ENCODE measurements at regions not wholly inside any gene's neighbourhood (a gene's known extent, or its start where the extent isn't known, plus 50 kb on each side); places are given as distances from the start of the nearest gene placed in this dataset.
"Not testable (repeated sequence)": the region's sequence is repeated elsewhere in the genome, so short reads cannot be mapped to it uniquely, and the experiment has no call there.

DNA sequence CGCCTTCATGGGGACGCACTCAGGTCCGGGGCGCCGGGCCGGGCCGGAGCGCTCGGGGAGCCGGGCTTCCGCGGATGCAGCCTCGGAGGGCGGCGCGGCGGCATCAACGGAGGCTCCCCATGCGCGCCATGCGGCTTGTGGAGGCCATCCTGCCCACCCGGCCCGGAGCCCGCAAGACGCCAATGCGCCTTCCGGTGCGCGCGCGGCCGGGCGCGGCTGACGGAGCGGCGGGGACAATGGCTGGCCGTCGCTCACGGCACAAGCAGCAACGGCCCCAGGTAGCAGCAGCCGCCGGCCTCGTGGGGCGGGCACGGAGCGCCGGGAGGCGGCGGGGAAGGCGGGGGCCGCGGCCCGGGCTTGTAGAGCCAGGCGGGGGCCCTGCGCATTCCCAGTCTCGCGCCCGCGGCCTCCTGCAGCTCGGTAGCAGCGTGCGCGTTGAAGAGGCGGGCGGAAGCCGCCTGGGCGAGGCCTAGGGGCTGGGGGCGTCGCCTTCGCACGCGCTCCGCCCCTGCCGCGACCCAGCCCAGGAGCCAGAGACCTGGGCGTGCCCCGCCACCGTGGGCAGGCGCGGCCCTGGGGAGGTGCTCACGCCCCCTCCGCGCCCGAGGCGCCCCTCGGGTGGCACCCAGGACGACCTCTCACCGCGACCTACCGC, 168.6 kb upstream of the PRKX start:
- DNase-seq, result not testable (repeated sequence)

DNA sequence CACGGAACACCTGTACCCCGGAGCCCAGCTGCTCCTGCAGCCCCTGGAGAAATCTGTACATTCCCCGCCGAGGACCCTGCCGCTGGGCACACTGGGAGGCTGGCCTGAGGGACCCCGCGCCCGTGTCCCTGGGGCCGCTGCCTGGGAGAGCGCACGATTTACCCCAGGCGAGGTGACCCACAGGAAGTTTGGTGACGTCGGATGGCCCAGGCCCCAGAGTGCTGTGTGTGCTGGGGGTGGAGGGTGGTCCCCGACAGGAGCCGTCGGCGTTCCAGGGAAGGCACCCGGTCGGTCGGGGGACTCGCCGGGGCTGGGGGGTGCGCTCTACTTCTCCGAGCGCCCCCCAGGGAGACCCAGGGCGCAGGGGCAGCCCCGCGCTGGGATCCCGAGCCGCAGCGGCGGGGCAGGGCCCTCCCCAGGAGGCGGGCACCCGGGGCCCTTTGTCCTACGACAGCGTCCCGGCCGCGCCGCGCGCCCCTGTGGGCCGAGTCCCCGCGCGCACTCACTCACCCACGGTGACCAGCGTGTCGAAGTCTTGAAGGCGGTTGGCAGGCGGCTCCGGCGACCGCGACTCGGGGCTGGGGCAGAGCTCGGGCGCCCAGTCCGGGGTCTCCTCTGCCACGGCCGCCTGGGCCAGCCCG, 167.9 kb upstream of the PRKX start:
- DNase-seq, result not testable (repeated sequence)

DNA sequence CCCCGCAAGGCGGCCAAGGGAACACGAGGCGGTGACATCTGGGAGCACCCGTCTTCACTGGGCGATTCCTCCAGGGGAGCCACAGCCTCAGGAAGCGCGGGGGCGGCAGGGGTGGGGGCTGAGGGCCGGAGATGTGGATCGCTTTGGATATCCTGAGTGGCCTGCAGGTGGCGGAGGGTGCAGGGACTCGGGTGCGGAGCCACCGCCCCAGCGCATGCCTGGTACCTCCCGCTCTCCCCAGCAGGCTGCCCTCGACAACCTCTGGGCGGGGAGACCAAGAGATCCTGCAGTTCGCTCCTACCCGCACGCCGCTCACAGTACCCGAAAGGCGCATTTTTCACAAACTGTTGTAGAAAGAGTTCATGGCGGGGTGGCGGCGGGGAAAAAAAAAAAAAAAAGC, 162.9 kb upstream of the PRKX start:
- not testable (repeated sequence) for DNase-seq

DNA sequence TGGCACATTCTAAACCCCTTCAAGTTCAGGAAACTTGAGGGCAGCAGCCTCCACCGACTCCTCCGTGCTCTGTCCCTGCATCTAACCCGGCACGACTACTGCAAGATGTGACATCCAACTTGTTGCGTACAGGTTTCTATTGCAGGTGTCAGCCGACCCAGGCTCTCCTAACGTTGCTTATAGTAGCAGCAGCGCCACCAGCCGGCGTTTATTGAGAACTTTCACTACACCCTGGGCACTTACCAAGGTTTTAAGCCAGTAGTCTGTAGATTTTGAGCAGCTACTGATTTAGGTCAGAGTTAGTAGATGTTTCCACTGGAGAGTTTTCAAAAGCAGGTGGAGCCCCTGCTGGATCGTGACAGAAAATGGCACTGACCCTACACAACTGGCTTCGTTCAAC, 162.2 kb upstream of the PRKX start:
- DNase-seq, result not testable (repeated sequence)

DNA sequence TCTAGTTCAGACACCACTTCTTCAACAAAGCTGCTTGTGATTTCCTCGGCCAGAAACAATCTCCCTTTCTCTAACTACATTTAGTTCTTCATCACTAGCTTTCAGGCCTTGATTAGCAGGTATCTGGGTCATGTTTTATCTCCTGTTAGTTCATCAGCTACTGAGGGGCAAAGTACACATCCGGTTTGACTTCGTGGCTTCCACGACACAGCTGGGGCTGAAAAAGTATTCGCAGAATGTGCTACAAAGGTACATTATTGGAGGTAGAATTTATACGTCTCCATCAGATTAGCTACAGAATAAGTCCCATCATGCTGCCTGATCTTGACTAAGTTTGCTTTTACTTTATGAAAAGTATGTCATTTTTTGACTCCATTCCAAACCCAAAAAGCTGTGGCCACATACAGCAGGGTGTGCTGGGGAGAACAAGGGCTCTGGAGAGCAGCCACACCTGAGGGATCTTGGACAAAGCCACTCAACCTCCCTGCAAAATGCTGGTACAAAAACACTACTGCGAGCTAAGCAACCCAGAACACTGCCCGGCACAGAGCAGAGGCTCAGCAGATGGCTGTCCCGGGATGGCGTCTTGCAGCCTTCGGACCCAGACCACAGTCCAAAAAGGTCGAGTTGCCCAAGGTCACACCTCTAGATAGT, 158.9 kb upstream of the PRKX start:
- DNase-seq, result peak in 1 of 2 donors; percentile 0

DNA sequence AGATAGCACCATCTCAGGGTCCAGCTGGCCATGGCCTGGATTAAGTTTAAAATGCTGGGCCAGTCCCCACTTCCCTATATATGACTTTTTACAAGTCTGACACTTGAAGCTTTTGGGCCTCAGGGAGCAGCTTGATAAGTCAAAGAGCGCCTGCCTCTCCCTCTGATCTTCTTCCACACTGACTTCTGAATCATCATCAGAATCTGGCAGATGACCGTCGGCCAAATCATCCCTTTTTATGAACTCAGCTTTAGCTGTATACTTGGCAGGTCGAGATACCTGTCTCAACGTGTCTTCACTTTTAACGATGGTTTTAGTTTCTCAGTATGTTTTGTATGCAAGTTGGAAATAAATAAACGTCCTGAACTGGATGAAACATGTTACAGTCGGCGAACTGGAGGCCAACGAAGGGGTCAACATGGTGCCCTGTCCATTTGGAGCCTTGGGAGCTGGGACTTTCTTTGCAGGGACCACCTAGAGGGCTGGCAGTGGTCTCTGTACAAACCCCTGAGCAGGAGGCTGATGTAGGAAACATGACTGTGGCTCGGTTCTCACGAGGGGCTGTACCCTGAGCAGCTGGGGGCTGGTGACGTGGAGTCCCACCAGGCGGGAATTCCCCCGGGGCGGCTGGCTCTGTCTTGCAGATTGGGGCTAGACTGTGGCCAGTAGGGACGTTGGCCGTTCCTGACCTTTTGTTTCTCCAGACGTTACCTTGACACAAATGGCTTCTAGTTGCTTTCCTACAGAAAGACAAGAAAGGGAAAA, 153.8 kb upstream of the PRKX start:
- not testable (repeated sequence) for DNase-seq

DNA sequence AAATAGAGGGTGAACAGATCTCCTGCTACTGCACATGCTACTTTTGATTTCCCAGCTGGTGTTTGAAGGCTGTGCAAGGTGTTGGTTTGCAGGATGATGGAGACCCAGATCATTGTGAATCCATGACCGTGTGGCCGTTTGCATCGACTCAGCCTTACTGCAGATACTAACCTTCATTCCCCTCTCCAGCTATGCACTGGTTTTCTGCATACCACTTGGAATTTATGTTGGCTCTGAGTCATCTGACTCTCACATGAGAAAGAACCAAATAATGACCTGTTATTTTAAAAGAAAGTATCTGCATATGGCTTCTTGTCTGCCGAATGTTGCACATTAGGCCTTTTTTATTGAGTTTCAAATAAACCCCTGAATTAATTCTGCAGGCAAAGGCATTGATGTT, 144.9 kb upstream of the PRKX start:
- DNase-seq, result not testable (repeated sequence)

DNA sequence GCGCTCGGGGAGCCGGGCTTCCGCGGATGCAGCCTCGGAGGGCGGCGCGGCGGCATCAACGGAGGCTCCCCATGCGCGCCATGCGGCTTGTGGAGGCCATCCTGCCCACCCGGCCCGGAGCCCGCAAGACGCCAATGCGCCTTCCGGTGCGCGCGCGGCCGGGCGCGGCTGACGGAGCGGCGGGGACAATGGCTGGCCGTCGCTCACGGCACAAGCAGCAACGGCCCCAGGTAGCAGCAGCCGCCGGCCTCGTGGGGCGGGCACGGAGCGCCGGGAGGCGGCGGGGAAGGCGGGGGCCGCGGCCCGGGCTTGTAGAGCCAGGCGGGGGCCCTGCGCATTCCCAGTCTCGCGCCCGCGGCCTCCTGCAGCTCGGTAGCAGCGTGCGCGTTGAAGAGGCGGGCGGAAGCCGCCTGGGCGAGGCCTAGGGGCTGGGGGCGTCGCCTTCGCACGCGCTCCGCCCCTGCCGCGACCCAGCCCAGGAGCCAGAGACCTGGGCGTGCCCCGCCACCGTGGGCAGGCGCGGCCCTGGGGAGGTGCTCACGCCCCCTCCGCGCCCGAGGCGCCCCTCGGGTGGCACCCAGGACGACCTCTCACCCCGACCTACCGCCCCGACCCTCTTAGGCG, 130.2 kb upstream of the PRKX start:
- DNase-seq, result not testable (repeated sequence)

DNA sequence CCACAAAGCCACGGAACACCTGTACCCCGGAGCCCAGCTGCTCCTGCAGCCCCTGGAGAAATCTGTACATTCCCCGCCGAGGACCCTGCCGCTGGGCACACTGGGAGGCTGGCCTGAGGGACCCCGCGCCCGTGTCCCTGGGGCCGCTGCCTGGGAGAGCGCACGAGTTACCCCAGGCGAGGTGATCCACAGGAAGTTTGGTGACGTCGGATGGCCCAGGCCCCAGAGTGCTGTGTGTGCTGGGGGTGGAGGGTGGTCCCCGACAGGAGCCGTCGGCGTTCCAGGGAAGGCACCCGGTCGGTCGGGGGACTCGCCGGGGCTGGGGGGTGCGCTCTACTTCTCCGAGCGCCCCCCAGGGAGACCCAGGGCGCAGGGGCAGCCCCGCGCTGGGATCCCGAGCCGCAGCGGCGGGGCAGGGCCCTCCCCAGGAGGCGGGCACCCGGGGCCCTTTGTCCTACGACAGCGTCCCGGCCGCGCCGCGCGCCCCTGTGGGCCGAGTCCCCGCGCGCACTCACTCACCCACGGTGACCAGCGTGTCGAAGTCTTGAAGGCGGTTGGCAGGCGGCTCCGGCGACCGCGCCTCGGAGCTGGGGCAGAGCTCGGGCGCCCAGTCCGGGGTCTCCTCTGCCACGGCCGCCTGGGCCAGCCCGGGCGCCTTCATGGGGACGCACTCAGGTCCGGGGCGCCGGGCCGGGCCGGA, 129.5 kb upstream of the PRKX start:
- peak in 1 of 2 donors; percentile 28 for DNase-seq

DNA sequence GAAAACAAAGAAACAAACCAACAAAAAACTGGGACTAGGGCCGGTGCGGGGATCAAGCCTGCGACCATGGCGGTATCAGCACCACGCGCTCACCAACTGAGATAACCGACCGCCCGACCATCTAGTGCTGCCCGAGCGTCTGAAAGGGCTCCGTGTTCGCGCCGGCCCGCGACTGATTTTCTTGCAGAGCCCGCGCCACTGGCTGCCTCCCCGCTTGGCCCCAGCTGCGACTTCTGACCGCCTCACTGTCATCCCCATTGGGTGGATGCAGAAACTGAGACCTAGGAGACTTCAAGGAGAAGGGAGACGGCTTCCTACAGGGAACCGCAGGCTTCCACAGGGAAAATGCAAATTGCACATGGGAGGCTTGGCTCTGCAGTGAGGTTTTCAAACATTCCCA, 125.3 kb upstream of the PRKX start:
- not testable (repeated sequence) for DNase-seq

DNA sequence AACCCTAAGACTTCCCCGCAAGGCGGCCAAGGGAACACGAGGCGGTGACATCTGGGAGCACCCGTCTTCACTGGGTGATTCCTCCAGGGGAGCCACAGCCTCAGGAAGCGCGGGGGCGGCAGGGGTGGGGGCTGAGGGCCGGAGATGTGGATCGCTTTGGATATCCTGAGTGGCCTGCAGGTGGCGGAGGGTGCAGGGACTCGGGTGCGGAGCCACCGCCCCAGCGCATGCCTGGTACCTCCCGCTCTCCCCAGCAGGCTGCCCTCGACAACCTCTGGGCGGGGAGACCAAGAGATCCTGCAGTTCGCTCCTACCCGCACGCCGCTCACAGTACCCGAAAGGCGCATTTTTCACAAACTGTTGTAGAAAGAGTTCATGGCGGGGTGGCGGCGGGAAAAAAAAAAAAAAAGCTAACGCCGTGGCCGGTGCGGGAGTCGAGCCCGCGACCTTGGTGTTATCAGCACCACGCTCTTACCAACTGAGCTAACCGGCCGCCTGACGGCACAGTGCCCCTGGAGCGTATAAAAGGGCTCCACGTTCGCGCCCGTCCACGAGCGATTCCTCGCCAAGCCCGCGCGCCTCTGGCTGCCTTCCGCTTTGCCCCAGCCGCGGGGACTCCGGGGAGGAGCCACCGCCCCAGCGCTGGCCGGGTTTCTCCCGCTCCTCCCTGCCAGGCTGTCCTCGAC, 124.7 kb upstream of the PRKX start:
- DNase-seq, result not testable (repeated sequence)

DNA sequence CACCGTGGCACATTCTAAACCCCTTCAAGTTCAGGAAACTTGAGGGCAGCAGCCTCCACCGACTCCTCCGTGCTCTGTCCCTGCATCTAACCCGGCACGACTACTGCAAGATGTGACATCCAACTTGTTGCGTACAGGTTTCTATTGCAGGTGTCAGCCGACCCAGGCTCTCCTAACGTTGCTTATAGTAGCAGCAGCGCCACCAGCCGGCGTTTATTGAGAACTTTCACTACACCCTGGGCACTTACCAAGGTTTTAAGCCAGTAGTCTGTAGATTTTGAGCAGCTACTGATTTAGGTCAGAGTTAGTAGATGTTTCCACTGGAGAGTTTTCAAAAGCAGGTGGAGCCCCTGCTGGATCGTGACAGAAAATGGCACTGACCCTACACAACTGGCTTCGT, 123.8 kb upstream of the PRKX start:
- not testable (repeated sequence) for DNase-seq

DNA sequence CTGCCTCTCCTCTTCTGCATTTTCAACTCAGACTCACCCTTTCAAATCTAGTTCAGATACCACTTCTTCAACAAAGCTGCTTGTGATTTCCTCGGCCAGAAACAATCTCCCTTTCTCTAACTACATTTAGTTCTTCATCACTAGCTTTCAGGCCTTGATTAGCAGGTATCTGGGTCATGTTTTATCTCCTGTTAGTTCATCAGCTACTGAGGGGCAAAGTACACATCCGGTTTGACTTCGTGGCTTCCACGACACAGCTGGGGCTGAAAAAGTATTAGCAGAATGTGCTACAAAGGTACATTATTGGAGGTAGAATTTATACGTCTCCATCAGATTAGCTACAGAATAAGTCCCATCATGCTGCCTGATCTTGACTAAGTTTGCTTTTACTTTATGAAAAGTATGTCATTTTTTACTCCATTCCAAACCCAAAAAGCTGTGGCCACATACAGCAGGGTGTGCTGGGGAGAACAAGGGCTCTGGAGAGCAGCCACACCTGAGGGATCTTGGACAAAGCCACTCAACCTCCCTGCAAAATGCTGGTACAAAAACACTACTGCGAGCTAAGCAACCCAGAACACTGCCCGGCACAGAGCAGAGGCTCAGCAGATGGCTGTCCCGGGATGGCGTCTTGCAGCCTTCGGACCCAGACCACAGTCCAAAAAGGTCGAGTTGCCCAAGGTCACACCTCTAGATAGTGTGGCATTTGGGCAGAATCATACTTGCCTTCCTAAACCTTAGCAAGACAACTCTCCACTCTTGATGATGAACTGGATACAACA, 120.5 kb upstream of the PRKX start:
- not testable (repeated sequence) for DNase-seq

DNA sequence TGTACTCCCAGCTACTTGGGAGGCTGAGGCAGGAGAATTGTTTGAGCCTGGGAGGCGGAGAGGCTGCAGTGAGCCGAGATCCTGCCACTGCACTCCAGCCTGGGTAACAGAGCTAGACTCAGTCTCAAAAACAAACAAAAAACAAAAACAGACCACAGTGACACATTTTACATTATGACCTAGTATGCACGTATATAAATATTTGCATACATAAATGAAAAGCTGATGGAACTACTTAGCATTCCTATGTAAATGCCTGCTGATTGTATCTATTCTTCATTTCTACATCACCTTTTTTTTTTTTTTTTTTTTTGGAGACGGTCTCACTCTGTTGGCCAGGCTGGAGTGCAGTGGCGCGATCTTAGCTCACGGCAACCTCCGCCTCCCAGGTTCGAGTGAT, 116.6 kb upstream of the PRKX start:
- DNase-seq, result not testable (repeated sequence)

DNA sequence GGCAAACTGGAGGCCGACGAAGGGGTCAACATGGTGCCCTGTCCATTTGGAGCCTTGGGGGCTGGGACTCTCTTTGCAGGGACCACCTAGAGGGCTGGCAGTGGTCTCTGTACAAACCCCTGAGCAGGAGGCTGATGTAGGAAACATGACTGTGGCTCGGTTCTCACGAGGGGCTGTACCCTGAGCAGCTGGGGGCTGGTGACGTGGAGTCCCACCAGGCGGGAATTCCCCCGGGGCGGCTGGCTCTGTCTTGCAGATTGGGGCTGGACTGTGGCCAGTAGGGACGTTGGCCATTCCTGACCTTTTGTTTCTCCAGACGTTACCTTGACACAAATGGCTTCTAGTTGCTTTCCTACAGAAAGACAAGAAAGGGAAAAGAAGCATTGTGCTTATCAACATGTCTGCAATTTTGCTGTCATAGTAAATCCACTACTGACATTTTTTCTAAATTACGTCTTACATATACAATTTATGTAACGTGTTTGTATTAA, 115.6 kb upstream of the PRKX start:
- DNase-seq, result not testable (repeated sequence)

DNA sequence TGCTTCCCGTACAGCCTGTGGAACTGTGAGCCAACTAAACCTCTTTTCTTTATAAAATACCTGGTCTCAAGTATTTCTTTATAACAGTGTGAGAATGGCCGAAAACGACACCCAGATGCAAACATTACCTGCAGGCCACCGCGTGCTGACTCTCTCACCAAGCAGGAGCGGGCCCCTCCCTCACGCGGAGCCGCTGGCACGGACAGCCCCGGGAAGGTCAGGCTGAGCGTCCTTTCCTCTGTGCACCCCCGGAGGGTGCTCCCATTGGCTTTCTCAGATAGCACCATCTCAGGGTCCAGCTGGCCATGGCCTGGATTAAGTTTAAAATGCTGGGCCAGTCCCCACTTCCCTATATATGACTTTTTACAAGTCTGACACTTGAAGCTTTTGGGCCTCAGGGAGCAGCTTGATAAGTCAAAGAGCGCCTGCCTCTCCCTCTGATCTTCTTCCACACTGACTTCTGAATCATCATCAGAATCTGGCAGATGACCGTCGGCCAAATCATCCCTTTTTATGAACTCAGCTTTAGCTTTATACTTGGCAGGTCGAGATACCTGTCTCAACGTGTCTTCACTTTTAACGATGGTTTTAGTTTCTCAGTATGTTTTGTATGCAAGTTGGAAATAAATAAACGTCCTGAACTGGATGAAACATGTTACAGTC, 115.1 kb upstream of the PRKX start:
- not testable (repeated sequence) for DNase-seq

DNA sequence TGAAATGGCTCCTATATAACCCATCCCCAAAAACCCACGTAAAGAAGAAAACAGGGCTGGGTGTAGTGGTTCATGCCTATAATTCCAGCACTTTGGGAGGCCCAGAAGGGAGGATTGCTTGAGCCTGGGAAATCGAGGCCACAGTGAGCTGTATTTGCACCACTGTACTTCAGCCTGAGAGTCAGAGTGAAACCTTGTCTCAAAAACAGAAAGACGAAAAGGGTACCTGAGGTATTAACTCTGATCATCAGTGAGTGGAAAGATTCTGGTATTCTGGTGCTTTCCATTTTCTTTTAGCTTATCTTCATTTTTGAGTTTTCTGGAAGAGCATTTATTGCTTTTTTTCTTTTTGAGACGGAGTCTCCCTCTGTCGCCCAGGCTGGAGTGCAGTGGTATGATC, 110.6 kb upstream of the PRKX start:
- not testable (repeated sequence) for DNase-seq

DNA sequence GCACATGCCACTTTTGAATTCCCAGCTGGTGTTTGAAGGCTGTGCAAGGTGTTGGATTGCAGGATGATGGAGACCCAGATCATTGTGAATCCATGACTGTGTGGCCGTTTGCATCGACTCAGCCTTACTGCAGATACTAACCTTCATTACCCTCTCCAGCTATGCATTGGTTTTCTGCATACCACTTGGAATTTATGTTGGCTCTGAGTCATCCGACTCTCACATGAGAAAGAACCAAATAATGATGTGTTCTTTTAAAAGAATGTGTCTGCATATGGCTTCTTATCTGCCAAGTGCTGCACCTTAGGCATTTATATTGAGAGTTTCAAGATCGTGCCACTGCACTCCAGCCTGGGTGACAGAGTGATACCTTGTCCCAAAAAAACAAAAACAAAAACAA, 106.7 kb upstream of the PRKX start:
- DNase-seq, result no peak

DNA sequence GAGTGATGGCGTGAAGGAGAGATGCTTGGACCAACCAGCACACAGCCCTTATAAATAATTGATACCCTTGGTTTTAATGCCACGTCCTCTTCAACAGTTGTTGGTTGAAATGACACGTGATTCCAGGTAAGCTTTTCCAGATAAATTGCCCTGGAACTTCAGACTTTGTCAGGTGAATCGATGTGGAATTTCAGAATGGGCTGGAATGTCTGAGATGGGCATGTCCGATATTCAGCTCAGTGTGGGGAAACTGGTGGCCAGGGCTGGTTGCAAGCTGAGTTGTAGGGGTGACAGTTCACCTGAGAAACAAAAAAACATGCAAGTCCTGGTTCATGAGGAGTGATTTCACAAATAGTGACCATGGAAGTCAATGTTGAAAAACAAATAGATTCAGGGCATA, 104.0 kb upstream of the PRKX start:
- DNase-seq, result not testable (repeated sequence)

All from CD4-positive, alpha-beta T cell treated with Interleukin-4 for 1 hour (primary cell).